ENCODE measurements at regions not wholly inside any gene's neighbourhood (a gene's known extent, or its start where the extent isn't known, plus 50 kb on each side); places are given as distances from the start of the nearest gene placed in this dataset.
A peak's percentile ranks its signal among the peaks of the same experiment; 100 is the strongest.

DNA sequence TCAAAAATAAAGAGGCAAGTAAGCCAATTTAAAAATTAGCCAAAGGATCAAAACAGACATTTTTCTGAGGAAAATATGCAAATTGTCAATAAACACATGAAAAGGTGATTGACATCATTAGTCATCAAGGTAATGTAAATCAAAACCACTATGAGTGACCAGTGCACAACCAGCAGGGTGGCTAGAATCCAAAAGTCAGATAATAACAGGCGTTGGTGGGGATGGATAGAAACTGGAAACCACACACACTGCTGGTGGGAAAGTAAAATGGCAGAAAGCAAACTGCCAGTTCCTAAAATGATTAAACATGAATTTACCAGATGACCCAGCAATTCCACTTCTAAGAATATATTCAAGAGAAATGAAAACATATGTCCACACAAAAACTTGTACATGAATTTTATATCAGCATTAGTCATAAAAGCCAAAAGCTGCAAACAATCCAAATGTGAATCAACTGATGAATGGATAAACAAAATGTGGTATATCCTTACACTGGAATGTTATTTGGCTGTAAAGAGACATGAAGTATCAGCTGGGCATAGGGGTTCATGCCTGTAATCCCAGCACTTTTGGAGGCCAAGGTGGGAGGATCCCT is 74.8 kb upstream of the MBOAT1 start:
- Histone ChIP-seq H2AFZ (ENCODE audit: low read depth, low read length) (no peak overlapping the region), H3K4me2 (ENCODE audit: insufficient read depth, low read length) (no peak overlapping the region), H3K4me1 (ENCODE audit: insufficient read depth, low read length) (peaks cover 10% of the 10 kb centered on the region), H3K4me3 (ENCODE audit: low read depth in 1 of 2, low read length in 2 of 2) (no peak overlapping the region), H4K20me1 (ENCODE audit: insufficient read depth, low read length) (no peaks in the 10 kb centered on the region), H3K9me3 (ENCODE audit: insufficient read depth, low read length, severe bottlenecking) (peaks cover 3% of the 10 kb centered on the region), H3K27ac (ENCODE audit: low read length) (no peak overlapping the region), H3K9ac (ENCODE audit: low read depth, low read length) (no peak overlapping the region), H3K36me3 (ENCODE audit: insufficient read depth, low read length) (no peaks in the 10 kb centered on the region), H3K27me3 (ENCODE audit: insufficient read depth, low read length, poor library complexity) (no peaks in the 10 kb centered on the region), H3K79me2 (ENCODE audit: insufficient read depth, low read length) (no peaks in the 10 kb centered on the region)
- TF ChIP-seq, protein P1, sequence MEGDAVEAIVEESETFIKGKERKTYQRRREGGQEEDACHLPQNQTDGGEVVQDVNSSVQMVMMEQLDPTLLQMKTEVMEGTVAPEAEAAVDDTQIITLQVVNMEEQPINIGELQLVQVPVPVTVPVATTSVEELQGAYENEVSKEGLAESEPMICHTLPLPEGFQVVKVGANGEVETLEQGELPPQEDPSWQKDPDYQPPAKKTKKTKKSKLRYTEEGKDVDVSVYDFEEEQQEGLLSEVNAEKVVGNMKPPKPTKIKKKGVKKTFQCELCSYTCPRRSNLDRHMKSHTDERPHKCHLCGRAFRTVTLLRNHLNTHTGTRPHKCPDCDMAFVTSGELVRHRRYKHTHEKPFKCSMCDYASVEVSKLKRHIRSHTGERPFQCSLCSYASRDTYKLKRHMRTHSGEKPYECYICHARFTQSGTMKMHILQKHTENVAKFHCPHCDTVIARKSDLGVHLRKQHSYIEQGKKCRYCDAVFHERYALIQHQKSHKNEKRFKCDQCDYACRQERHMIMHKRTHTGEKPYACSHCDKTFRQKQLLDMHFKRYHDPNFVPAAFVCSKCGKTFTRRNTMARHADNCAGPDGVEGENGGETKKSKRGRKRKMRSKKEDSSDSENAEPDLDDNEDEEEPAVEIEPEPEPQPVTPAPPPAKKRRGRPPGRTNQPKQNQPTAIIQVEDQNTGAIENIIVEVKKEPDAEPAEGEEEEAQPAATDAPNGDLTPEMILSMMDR (IDR thresholded peaks at IDR 0.05; ENCODE audit: borderline replicate concordance, extremely low read depth, low read length, poor library complexity, severe bottlenecking), result no peak
- no peak for TF ChIP-seq EZH2 (IDR thresholded peaks at IDR 0.05; ENCODE audit: borderline replicate concordance, low read depth, low read length, severe bottlenecking)
- ATAC-seq (ENCODE audit: insufficient read depth, low read depth) (no peak), DNase-seq (no peak)

DNA sequence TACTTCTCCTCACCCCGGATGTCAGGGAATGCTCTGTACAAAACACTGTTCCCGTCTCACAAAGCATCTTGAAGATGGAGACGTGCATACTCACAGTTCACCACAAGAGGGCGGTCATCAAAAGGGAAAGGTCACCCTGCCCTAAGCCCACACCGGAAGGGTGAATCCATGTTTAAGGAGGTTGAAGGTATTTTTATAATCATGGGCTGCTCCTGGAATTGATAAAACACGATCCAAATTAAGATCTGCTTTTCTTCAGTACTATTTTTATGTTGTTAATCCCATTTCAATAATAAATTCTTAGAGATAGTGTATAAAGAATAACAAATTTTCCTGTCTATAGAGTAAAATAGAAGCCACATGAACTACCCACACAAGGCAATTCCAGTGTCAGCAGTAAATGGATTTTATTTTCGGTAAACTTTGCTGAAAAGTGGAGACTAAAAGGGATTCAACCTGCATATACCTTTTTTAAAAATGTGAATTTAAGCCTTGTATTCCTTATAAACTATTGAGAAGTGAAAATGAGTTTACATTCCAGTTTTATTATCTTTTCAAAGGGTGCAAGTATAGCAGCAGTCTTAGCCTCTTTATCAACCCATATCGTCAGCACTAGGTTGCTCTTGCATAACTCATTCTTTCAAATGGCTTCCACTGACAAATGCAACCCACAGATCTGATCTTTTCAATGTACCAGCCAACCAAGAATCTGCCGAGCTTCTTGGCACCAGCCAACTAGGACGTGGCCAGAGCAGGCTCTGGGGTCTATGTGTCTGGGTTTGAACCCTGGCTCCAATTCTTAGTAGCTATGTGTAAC is 79.7 kb upstream of the MBOAT1 start:
- peak; percentile 97 for ATAC-seq (ENCODE audit: insufficient read depth, low read depth)
- no peak for TF ChIP-seq EZH2 (IDR thresholded peaks at IDR 0.05; ENCODE audit: borderline replicate concordance, low read depth, low read length, severe bottlenecking)
- TF ChIP-seq, protein P1 (IDR thresholded peaks at IDR 0.05; ENCODE audit: borderline replicate concordance, extremely low read depth, low read length, poor library complexity, severe bottlenecking), result peak; percentile 97
- Histone ChIP-seq H3K4me3 (ENCODE audit: low read depth in 1 of 2, low read length in 2 of 2) (no peak overlapping the region), H3K27me3 (ENCODE audit: insufficient read depth, low read length, poor library complexity) (no peaks in the 10 kb centered on the region), H3K9me3 (ENCODE audit: insufficient read depth, low read length, severe bottlenecking) (no peaks in the 10 kb centered on the region), H2AFZ (ENCODE audit: low read depth, low read length) (peak overlapping the region; percentile 63), H3K27ac (ENCODE audit: low read length) (no peak overlapping the region), H3K4me1 (ENCODE audit: insufficient read depth, low read length) (peaks cover 13% of the 10 kb centered on the region), H3K36me3 (ENCODE audit: insufficient read depth, low read length) (no peaks in the 10 kb centered on the region), H4K20me1 (ENCODE audit: insufficient read depth, low read length) (no peaks in the 10 kb centered on the region), H3K79me2 (ENCODE audit: insufficient read depth, low read length) (no peaks in the 10 kb centered on the region), H3K4me2 (ENCODE audit: insufficient read depth, low read length) (peak overlapping the region; percentile 35), H3K9ac (ENCODE audit: low read depth, low read length) (no peak overlapping the region)
- peak; percentile 84 for DNase-seq

DNA sequence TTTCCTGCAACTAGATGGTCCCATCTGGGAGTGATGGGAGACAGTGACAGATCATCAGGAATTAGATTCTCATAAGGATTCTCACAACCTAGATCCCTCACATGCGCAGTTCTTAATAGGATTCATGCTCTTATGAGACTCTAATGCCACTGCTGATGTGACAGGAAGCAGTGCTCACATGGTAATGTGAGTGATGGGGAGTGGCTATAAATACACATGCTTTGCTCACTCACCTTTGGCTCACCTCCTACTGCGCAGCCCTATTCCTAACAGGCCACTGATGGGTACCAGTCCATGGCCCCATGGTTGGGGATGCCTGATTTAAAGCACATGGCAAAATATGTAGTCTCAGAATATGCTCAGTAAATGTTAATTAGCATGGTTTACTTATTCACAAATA is 80.6 kb upstream of the MBOAT1 start:
- TF ChIP-seq EZH2 (IDR thresholded peaks at IDR 0.05; ENCODE audit: borderline replicate concordance, low read depth, low read length, severe bottlenecking), result no peak
- TF ChIP-seq, protein P1 (IDR thresholded peaks at IDR 0.05; ENCODE audit: borderline replicate concordance, extremely low read depth, low read length, poor library complexity, severe bottlenecking), result no peak
- Histone ChIP-seq H4K20me1 (ENCODE audit: insufficient read depth, low read length) (no peaks in the 10 kb centered on the region), H3K4me2 (ENCODE audit: insufficient read depth, low read length) (no peak overlapping the region), H3K79me2 (ENCODE audit: insufficient read depth, low read length) (no peaks in the 10 kb centered on the region), H2AFZ (ENCODE audit: low read depth, low read length) (no peak overlapping the region), H3K4me3 (ENCODE audit: low read depth in 1 of 2, low read length in 2 of 2) (no peak overlapping the region), H3K27me3 (ENCODE audit: insufficient read depth, low read length, poor library complexity) (no peaks in the 10 kb centered on the region), H3K9me3 (ENCODE audit: insufficient read depth, low read length, severe bottlenecking) (no peaks in the 10 kb centered on the region), H3K36me3 (ENCODE audit: insufficient read depth, low read length) (no peaks in the 10 kb centered on the region), H3K27ac (ENCODE audit: low read length) (no peak overlapping the region), H3K4me1 (ENCODE audit: insufficient read depth, low read length) (peaks cover 13% of the 10 kb centered on the region), H3K9ac (ENCODE audit: low read depth, low read length) (no peak overlapping the region)
- no peak for DNase-seq
- ATAC-seq (ENCODE audit: insufficient read depth, low read depth), result no peak

Measured in DND-41 (cell line).